Astrocyte (in vitro differentiated cells and primary cell): ENCODE measurements at regions not wholly inside any gene's neighbourhood (a gene's known extent, or its start where the extent isn't known, plus 50 kb on each side); places are given as distances from the start of the nearest gene placed in this dataset.

Experiments used
- EZH2 ChIP-seq: IDR thresholded peaks from 2 replicates; pipeline ENCODE4 v1.6.1; 2012; ENCODE audit warnings: mild to moderate bottlenecking, low read length, inconsistent platforms; ENCODE audit not compliant: insufficient read depth
- TF ChIP-seq, protein P1 (sequence below): IDR thresholded peaks from 2 replicates; pipeline ENCODE4 v1.5.1; 2011; ENCODE audit warnings: low read depth, mild to moderate bottlenecking, inconsistent platforms, low read length, moderate library complexity; ENCODE audit not compliant: insufficient read depth

DNA sequence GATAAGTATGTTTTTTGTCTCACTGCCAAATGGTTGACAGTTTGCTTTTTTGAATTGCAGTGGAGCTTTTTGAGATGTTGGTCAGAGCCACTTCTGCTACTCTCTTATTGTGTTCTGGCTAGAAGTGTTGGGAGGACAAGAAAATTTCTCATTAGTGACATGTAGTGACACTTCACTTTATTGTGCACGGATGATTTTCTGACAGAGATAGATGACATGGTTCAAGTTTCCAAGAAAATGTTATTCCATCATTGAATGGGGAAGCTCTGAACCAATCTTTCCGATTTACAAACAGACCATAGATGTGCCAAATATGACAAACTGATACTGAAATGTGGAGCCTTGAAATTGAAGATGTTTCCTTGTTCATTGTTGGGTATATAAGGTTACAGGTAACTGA, 558.9 kb upstream of the WWC1 start:
- TF ChIP-seq, protein P1, sequence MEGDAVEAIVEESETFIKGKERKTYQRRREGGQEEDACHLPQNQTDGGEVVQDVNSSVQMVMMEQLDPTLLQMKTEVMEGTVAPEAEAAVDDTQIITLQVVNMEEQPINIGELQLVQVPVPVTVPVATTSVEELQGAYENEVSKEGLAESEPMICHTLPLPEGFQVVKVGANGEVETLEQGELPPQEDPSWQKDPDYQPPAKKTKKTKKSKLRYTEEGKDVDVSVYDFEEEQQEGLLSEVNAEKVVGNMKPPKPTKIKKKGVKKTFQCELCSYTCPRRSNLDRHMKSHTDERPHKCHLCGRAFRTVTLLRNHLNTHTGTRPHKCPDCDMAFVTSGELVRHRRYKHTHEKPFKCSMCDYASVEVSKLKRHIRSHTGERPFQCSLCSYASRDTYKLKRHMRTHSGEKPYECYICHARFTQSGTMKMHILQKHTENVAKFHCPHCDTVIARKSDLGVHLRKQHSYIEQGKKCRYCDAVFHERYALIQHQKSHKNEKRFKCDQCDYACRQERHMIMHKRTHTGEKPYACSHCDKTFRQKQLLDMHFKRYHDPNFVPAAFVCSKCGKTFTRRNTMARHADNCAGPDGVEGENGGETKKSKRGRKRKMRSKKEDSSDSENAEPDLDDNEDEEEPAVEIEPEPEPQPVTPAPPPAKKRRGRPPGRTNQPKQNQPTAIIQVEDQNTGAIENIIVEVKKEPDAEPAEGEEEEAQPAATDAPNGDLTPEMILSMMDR: no peak
- TF ChIP-seq EZH2: no peak
